ENCODE measurements at regions not wholly inside any gene's neighbourhood (a gene's known extent, or its start where the extent isn't known, plus 50 kb on each side); places are given as distances from the start of the nearest gene placed in this dataset.
"Not testable (repeated sequence)": the region's sequence is repeated elsewhere in the genome, so short reads cannot be mapped to it uniquely, and the experiment has no call there.

DNA sequence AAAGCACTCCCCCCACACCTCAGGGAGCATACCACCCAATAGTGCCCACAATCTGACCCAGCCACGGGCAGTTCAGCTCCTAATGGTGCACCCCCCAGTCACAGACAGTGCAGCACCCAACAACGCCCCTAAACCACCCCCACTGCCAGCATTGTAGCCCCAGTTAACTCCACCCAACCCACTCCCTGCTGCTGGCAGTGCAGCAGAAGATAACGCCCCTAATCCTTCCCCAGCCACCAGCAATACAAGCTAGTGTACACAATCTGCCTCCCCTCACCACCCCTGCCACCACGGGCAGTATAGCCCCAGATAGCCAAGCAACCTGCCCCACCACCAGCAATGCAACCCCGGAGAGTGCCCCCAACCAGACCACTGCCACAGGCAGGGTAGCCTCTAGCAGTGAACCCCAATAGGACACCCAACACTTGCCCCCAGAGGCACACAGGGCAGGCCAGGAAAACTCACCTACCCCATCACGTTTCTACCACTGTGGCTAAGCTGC lies 175.3 kb downstream of the USP22 start:
- H3K27me3 ChIP-seq (ENCODE audit: control insufficient read depth, insufficient read depth, low read length); H3K36me3 ChIP-seq (replicated peaks; ENCODE audit: control insufficient read depth, insufficient read depth, low read length); H3K4me3 ChIP-seq (ENCODE audit: insufficient read depth, low read depth, low read length); DNase-seq: not testable (repeated sequence)

DNA sequence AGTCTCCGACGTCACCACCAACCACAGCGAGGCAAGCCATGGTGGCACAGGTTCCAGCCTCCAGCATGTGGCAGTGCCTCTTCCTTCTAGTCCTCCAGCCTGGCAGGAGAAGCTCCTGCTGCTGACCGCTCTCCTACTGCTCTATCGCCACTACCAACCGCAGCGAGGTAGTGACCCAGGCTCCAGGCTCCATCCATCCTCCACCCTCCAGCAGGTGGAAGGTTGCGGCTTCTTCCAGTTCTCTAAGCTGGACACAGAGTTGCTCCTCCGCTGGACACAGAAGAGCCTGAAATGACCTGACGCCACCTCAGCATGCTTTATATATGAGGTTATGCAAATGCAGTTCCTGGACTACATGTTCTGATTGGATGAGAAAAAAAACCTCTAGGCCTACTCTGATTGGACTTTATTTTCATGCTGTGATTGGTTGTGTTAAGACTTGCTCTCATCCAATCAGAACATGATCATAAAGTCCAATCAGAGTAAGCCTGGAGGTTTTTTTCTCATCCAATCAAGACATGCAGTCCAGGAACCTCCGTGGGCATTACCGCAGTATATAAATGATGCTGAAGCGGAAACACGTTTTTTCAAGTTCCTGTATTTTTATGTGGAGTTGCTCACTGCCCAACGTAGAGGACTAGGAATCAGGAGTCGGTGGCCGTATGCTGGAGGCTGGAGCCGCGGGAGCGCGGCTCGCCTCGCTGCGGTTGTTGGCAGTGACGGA lies 174.7 kb downstream of the USP22 start:
- H3K36me3 ChIP-seq (replicated peaks; ENCODE audit: control insufficient read depth, insufficient read depth, low read length); H3K27me3 ChIP-seq (ENCODE audit: control insufficient read depth, insufficient read depth, low read length): not testable (repeated sequence)
- DNase-seq = peak; percentile 10
- H3K4me3 ChIP-seq (ENCODE audit: insufficient read depth, low read depth, low read length) = peak overlapping the region; percentile 52

DNA sequence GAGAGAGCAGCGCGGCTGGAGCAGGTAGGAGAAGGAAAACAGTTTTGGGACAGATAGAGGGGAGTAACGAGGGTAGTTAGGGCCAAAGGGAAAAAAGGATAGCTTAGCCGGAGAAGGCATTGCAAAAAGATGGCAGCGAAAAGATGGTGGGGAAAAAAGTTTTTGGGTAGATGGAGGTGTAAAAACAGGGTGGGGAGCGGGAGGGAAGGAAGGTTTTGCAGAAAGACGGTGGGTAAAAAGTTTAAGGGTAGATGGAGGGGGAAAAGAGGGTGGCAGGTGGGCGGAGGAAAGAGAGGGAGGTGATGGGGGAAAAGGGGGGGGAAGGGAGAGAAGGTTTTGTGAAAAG lies 174.2 kb downstream of the USP22 start:
- not testable (repeated sequence) for H3K36me3 ChIP-seq (replicated peaks; ENCODE audit: control insufficient read depth, insufficient read depth, low read length); H3K27me3 ChIP-seq (ENCODE audit: control insufficient read depth, insufficient read depth, low read length); DNase-seq
- H3K4me3 ChIP-seq (ENCODE audit: insufficient read depth, low read depth, low read length) = peak overlapping the region; percentile 52

DNA sequence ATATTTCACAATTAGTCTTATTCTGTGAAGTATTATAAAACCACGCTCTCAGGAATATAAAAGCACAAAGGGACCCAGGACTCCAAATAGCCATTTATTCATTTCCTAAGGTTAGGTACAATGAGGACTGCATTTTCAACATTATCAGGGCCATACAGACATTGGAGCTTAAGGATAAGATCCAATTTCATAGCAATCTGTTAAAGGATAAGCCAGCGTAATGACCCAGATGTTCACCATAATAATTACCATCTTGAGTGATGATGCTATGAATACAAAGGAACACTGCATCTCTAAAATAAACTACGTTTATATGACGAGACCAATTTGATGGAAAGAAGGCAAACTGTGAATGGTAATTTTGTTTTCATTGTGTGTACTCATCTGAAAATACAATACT lies 169.6 kb downstream of the USP22 start:
- H3K4me3 ChIP-seq (ENCODE audit: insufficient read depth, low read depth, low read length); H3K36me3 ChIP-seq (replicated peaks; ENCODE audit: control insufficient read depth, insufficient read depth, low read length); DNase-seq; H3K27me3 ChIP-seq (ENCODE audit: control insufficient read depth, insufficient read depth, low read length): not testable (repeated sequence)

DNA sequence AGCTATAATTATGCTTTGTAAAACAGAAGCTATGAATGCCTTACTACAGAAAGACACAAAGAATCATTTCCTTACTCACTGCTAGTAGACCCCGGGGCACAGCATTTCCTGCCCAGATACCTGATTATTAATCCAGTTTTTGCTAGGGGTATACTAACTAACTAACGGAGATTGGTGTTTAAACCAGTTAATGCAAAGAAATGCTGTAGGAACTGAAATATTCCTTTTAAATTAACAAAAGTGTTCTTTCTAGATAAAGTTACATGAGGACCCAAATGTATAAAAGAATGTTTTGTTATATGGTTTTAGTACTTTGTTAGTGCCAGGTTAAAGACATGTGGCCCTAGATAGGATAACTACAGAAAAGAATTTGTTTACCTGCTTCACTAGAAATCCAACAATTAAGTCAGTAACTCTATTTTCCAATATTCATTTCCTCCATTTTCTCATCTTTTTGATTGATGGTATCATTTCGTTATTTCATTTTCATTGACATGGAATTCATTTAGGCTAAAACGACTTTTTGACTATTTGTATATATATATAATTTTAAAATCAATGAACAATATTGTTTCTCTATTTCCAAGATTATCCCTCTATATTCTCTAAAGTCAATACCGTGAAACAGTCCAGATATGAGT lies 169.0 kb downstream of the USP22 start:
- not testable (repeated sequence) for H3K36me3 ChIP-seq (replicated peaks; ENCODE audit: control insufficient read depth, insufficient read depth, low read length); DNase-seq; H3K27me3 ChIP-seq (ENCODE audit: control insufficient read depth, insufficient read depth, low read length); H3K4me3 ChIP-seq (ENCODE audit: insufficient read depth, low read depth, low read length)

DNA sequence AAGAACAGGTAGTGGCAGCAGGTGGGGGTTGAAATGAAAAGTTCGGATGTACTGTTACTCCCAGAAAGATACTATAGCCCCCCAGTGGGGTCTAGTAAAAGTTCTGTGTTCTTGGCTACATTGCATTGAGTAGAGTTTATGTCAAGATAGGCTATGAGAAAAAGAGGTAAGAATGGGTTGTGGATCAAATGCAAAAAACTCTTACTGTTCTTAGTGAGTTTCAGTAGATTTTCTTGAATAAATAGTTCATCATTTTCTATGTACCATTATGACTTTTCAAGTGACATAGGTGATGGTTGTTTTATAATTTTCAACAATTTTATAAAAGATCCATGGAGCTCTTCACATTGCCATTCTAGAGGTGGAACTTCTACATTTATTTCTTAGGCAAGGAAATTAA lies 165.4 kb downstream of the USP22 start:
- not testable (repeated sequence) for H3K27me3 ChIP-seq (ENCODE audit: control insufficient read depth, insufficient read depth, low read length); DNase-seq; H3K4me3 ChIP-seq (ENCODE audit: insufficient read depth, low read depth, low read length); H3K36me3 ChIP-seq (replicated peaks; ENCODE audit: control insufficient read depth, insufficient read depth, low read length)

DNA sequence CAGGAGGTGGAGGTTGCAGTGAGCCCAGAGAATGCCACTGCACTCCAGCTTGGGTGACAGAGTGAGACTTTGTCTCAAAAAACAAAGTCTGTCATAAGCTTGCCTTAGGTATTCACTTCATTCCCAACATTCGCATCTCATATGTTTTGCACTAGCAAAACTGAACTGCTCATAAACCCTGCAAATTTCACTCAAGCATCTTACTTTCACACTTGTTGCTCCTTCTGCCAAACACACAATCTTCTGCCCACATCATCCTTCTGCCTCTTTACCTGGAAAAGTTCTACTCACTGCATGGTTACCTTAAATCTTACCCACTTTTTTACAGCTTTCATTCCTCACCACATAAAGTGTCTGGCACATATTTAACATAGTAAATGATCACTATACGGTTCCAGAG lies 152.5 kb downstream of the USP22 start:
- Histone ChIP-seq H3K36me3 (replicated peaks; ENCODE audit: control insufficient read depth, insufficient read depth, low read length) (no peaks in the 10 kb centered on the region), H3K27me3 (ENCODE audit: control insufficient read depth, insufficient read depth, low read length) (no peaks in the 10 kb centered on the region), H3K4me3 (ENCODE audit: insufficient read depth, low read depth, low read length) (no peak overlapping the region)
- no peak for DNase-seq

DNA sequence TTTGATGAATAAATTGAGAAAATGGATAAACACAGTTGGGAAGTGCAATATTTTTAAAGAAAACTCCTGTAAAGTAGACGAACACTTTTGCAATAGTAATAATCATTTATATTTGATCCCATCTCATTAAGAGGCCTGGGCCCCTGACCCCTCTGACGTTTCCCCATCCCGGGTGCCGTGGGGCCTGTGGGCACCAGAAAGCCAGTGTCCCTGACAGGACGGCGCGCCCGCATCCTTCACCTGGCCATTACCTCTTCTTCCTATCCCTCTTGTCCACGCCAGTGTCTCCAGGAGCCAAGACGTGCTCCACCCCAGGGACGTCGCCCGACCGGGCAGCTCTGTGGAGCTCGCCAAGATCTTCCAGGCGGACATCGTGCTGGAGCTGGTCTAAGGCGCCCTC lies 147.4 kb downstream of the USP22 start:
- H3K4me3 ChIP-seq (ENCODE audit: insufficient read depth, low read depth, low read length); H3K36me3 ChIP-seq (replicated peaks; ENCODE audit: control insufficient read depth, insufficient read depth, low read length); DNase-seq; H3K27me3 ChIP-seq (ENCODE audit: control insufficient read depth, insufficient read depth, low read length): not testable (repeated sequence)

DNA sequence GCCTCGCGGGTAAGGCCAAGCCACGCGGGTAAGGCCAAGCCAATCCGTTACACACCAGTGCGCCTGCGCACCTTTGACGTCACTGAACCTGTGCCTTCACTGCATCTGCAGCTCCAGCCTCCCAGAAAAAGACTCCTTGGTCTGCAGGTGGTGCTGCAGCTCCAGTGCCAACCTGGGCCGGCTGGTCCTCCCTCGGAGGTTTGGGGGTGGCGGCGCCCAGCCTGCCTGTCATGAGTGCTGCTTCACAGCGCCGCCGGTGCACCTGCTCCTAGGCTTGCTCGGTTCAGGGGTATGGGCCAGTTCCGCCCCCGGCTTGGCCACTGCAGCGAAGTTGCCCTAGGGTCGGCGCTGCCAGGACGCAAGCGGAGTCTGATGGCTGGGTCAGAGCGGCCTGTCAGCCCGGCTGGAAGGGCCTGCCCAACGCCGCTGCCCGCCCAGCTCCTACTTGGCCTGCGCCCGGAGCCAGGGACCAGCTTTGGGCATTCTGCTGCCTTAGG lies 146.6 kb downstream of the USP22 start:
- Histone ChIP-seq H3K4me3 (ENCODE audit: insufficient read depth, low read depth, low read length) (no peak overlapping the region), H3K27me3 (ENCODE audit: control insufficient read depth, insufficient read depth, low read length) (no peaks in the 10 kb centered on the region), H3K36me3 (replicated peaks; ENCODE audit: control insufficient read depth, insufficient read depth, low read length) (peaks cover 1% of the 10 kb centered on the region; the same call in 1 of the 2 replicates)
- DNase-seq = peak; percentile 22

DNA sequence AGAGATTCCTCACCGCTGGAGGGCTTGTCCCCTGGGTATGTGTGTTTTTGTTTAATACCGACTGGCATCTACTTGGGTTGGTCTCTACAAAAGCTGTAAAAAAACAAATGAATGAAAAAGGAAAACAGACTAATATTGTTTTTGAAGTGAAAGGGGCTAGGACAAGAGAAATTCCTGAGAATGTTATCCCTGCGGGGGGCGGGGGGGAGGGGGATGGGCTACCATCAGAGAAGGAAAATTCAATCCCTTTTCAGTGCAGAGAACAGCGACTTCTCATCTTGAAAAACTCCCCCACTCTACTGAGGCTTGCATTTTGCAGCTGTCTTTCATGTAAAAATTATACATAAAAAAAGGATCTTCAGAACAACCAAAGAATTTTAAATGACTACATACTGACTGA lies 144.1 kb downstream of the USP22 start:
- DNase-seq = peak; percentile 41
- not testable (repeated sequence) for H3K4me3 ChIP-seq (ENCODE audit: insufficient read depth, low read depth, low read length)

DNA sequence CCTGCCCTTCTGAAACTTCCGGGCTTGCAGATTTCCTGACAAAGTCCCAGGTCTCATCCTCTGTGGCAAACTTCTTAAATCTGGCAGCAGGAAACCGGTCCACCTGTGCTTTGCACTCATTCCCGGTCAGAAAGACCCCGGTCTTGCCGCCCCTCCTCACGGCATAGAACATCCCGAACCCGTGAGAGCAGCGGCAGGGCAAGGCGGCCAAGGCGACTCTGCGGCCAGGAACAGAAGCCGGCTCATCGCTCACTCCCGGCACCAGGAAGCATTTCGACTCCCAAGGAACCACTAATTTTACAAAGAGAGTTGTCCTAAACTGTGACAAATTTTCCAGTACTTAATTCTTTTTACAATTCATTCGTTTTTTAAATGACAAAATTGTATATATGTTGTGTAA lies 140.3 kb downstream of the USP22 start:
- H3K27me3 ChIP-seq (ENCODE audit: control insufficient read depth, insufficient read depth, low read length); DNase-seq; H3K4me3 ChIP-seq (ENCODE audit: insufficient read depth, low read depth, low read length); H3K36me3 ChIP-seq (replicated peaks; ENCODE audit: control insufficient read depth, insufficient read depth, low read length): not testable (repeated sequence)

More for the DNA sequence above, 144.1 kb downstream of the USP22 start:
- not testable (repeated sequence) for H3K36me3 ChIP-seq (replicated peaks; ENCODE audit: control insufficient read depth, insufficient read depth, low read length); H3K27me3 ChIP-seq (ENCODE audit: control insufficient read depth, insufficient read depth, low read length)

DNA sequence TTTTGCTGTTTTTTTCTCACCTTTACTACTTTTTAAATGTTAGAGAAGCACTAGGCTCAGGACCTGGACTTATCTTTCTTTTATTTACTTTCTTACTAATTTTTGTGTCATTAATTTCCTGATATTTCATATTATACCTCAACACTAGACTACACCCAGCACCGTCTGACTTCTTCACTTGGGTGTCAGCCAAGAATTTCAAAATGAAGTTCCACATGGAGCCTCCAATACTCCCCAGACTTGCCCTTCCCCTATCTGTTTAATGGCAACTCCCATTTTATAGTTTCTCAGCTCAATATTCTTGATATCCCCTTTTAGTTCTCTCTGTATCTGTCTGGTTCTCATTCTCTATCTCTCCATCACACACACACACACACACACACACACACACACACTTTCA lies 139.3 kb downstream of the USP22 start:
- not testable (repeated sequence) for H3K36me3 ChIP-seq (replicated peaks; ENCODE audit: control insufficient read depth, insufficient read depth, low read length); H3K27me3 ChIP-seq (ENCODE audit: control insufficient read depth, insufficient read depth, low read length); H3K4me3 ChIP-seq (ENCODE audit: insufficient read depth, low read depth, low read length); DNase-seq

DNA sequence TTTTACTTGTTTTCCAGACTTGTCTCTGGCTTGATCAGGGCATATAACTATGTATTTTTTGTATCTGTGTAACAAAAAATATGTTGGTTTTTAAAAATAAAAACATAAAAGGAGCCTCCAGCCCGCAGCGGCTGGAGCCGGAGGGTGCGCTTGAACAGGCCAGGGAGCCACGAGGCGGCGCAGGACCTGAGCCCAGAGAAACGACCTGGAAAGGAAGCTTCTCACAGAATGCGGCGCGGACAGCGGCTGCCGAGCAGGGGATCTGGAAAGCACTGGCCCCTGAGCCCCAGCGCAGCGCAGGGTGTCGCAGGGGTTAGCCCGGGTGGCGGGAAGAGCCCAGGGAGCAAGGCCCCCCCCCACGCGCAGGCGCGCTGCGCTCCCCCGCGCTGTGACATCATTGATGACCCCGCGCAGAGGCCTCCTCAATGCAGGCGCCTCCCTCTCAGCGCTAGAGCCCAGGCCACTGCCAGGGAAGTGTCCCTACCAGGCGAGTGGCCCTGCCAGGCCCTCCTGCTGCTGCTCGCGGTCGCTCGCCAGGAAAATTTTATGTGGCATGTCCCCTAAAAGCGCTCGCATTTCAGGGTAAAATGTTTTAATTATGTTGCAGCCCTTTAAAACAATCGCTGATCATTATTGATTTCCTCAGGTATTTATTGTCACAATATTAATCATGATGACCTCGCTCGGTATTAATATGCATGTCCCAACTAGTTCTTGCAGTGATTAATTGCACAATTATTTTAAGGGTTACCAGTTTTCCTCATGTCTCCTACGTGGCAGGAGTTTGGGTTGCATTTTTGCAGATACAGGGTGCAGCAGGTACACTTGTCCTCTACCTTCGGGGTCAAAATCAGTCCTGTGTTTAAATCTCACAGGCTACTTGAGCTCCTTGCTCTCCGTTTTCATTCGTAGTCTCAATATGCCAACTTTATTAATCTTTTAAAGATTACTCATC lies 134.2 kb downstream of the USP22 start:
- H3K4me3 ChIP-seq (ENCODE audit: insufficient read depth, low read depth, low read length) = peak overlapping the region; percentile 35
- H3K36me3 ChIP-seq (replicated peaks; ENCODE audit: control insufficient read depth, insufficient read depth, low read length) = no peaks in the 10 kb centered on the region
- DNase-seq = peak; percentile 96
- no peaks in the 10 kb centered on the region for H3K27me3 ChIP-seq (ENCODE audit: control insufficient read depth, insufficient read depth, low read length)

DNA sequence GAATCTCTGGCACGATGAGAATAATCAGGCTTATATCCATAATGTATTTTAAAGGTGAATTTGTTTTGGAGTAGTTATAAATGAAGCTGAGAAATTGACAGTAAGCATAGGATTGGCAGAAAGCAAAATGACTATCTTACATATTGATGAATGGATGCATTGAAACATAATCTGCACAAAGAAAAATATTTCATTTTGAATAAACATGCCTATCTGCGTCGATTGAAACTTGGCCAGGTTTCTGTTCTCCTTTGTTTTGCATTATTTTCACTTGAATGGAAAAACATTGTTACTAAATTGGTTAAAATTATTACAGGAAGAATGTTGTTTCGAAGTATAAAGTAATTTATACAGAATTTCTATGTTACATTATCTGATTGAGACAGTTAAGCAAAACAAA lies 128.2 kb downstream of the USP22 start:
- no peak for DNase-seq
- H3K36me3 ChIP-seq (replicated peaks; ENCODE audit: control insufficient read depth, insufficient read depth, low read length) = no peaks in the 10 kb centered on the region

More for the DNA sequence above, 128.2 kb downstream of the USP22 start:
- no peaks in the 10 kb centered on the region for H3K27me3 ChIP-seq (ENCODE audit: control insufficient read depth, insufficient read depth, low read length)
- no peak overlapping the region for H3K4me3 ChIP-seq (ENCODE audit: insufficient read depth, low read depth, low read length)
